Vagina (tissue), 2 donors: ENCODE measurements at regions not wholly inside any gene's neighbourhood (a gene's known extent, or its start where the extent isn't known, plus 50 kb on each side); places are given as distances from the start of the nearest gene placed in this dataset.

Source experiments
- CTCF ChIP-seq, 3 experiments: fragments of 450-650 bp in 2 of 3; fragments of 200-600 bp in 1 of 3; sonication (generic) in 1 of 3; IDR thresholded peaks; one replicate each; pipeline ENCODE4 v1.5.1; 2017 to 2019; ENCODE audit warnings: antibody characterized with exemption in 3 of 3, mild to moderate bottlenecking in 2 of 3, moderate library complexity in 2 of 3
- POLR2A ChIP-seq, 2 donors: fragments of 450-650 bp; IDR thresholded peaks; one replicate each; pipeline ENCODE4 v1.6.1; 2017; ENCODE audit warnings: antibody characterized with exemption in 2 of 2, mild to moderate bottlenecking in 2 of 2, moderate library complexity in 2 of 2
- POLR2AphosphoS5 ChIP-seq, 2 donors: sonication (generic); formaldehyde crosslinking; IDR thresholded peaks; one replicate each; pipeline ENCODE4 v1.9.0; 2017; ENCODE audit warnings: antibody characterized with exemption in 2 of 2, mild to moderate bottlenecking in 2 of 2, low read depth in 1 of 2; ENCODE audit not compliant: insufficient read depth in 1 of 2

- TF ChIP-seq CTCF (IDR thresholded peaks at IDR 0.05) (no peak), POLR2A (IDR thresholded peaks at IDR 0.05) (no peak), POLR2AphosphoS5 (IDR thresholded peaks at IDR 0.05; ENCODE audit: insufficient read depth in 1 of 2, low read depth in 1 of 2) (no peak)
These were observed 78.3 kb upstream of the HELT start for GRCh38 chr4:184939978-184940377.
